ENCODE measurements at regions not wholly inside any gene's neighbourhood (a gene's known extent, or its start where the extent isn't known, plus 50 kb on each side); places are given as distances from the start of the nearest gene placed in this dataset.

DNA sequence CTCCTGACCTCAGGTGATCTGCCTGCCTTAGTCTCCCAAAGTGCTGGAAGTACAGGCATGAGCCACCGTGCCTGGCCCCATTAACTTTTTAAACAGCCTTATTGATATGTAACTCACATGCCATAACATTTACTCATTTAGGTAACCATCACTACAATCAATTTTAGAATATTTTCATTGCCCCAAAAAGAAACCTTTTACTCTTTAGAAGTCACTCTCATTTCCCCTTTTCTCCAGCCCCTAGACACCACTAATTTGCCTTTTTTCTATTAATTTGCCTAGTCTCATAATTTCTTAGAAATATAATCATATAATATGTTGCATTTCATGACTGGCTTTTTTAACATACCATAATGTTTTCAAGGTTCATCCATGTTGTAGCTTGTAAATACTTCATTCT is 57.2 kb upstream of the TACR1 start:
- TF ChIP-seq, protein P1, sequence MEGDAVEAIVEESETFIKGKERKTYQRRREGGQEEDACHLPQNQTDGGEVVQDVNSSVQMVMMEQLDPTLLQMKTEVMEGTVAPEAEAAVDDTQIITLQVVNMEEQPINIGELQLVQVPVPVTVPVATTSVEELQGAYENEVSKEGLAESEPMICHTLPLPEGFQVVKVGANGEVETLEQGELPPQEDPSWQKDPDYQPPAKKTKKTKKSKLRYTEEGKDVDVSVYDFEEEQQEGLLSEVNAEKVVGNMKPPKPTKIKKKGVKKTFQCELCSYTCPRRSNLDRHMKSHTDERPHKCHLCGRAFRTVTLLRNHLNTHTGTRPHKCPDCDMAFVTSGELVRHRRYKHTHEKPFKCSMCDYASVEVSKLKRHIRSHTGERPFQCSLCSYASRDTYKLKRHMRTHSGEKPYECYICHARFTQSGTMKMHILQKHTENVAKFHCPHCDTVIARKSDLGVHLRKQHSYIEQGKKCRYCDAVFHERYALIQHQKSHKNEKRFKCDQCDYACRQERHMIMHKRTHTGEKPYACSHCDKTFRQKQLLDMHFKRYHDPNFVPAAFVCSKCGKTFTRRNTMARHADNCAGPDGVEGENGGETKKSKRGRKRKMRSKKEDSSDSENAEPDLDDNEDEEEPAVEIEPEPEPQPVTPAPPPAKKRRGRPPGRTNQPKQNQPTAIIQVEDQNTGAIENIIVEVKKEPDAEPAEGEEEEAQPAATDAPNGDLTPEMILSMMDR (IDR thresholded peaks at IDR 0.05), result no peak
- TF ChIP-seq POLR2A (IDR thresholded peaks at IDR 0.05), result no peak
